ENCODE measurements at regions not wholly inside any gene's neighbourhood (a gene's known extent, or its start where the extent isn't known, plus 50 kb on each side); places are given as distances from the start of the nearest gene placed in this dataset.

- CTCF ChIA-PET = no interaction called here
- no peaks in the 10 kb centered on the region for H3K9me3 ChIP-seq (replicated peaks; ENCODE audit: control insufficient read depth, insufficient read depth, low read length)
These were observed 146.5 kb downstream of the GLI2 start for GRCh38 chr2:120881981-120882788.

More at GRCh38 chr2:120881981-120882788, 146.5 kb downstream of the GLI2 start:
- DNase-seq (ENCODE audit: low read depth, low spot score) (no peak), ATAC-seq (no peak), FAIRE-seq (no peak)
- Histone ChIP-seq H3K27ac (ENCODE audit: control insufficient read depth, insufficient read depth) (no peak overlapping the region), H3K9ac (ENCODE audit: control insufficient read depth, insufficient read depth, low read length) (no peak overlapping the region), H3K4me2 (ENCODE audit: control insufficient read depth, insufficient read depth) (no peak overlapping the region), H2AFZ (ENCODE audit: control insufficient read depth, low read depth, low read length) (no peak overlapping the region), H3K36me3 (ENCODE audit: control insufficient read depth in 2 of 2, insufficient read depth in 2 of 2, low read length in 1 of 2) (no peaks in the 10 kb centered on the region), H3K79me2 (ENCODE audit: control insufficient read depth, insufficient read depth, low read length) (no peaks in the 10 kb centered on the region), H3K4me3 (no peak overlapping the region), H4K20me1 (ENCODE audit: control insufficient read depth, insufficient read depth) (no peaks in the 10 kb centered on the region), H3K4me1 (ENCODE audit: control insufficient read depth, insufficient read depth, low read length) (no peaks in the 10 kb centered on the region), H3K27me3 (replicated peaks in 1 of 2; ENCODE audit: control insufficient read depth in 2 of 2, insufficient read depth in 2 of 2, low read length in 1 of 2) (peaks cover 0 to 3% of the 10 kb centered on the region in 2 experiments; a peak in 1 of 4 replicates)
- POLR2A ChIA-PET = no interaction called here
- 48% methylated on average over 20 of the region's 21 CpGs for WGBS (ENCODE audit: insufficient coverage, insufficient replicate concordance, low lambda C conversion rate, missing lambda C conversion rate)
- no peak for TF ChIP-seq NFXL1 (IDR thresholded peaks at IDR 0.05; ENCODE audit: borderline replicate concordance)
- TF ChIP-seq HSF1 (IDR thresholded peaks at IDR 0.05; ENCODE audit: low read depth, low read length) = no peak
- no peak for TF ChIP-seq NRF1 (conservative IDR thresholded peaks at IDR 0.05; ENCODE audit: low read depth, low read length)
- TF ChIP-seq ESRRA (IDR thresholded peaks at IDR 0.05; ENCODE audit: low read length) = no peak
- no peak for TF ChIP-seq RCOR1 (conservative IDR thresholded peaks at IDR 0.05; ENCODE audit: low read depth, low read length)
- TF ChIP-seq IKZF1 (conservative IDR thresholded peaks at IDR 0.05) = no peak
- no peak for TF ChIP-seq REST (IDR thresholded peaks at IDR 0.05; ENCODE audit: low read depth, low read length)
- TF ChIP-seq TCF12 (IDR thresholded peaks at IDR 0.05; ENCODE audit: low read depth, low read length) = no peak
- no peak for TF ChIP-seq CTCF (IDR thresholded peaks at IDR 0.05 in 2 of 3, conservative IDR thresholded peaks at IDR 0.05 in 1 of 3; ENCODE audit: control insufficient read depth in 2 of 3, extremely low read depth in 1 of 3, insufficient read depth in 1 of 3, low read depth in 3 of 3, low read length in 3 of 3)
- TF ChIP-seq PAX8 (IDR thresholded peaks at IDR 0.05) = no peak
- TF ChIP-seq KDM1A (IDR thresholded peaks at IDR 0.05; ENCODE audit: borderline replicate concordance) = no peak
- TF ChIP-seq EGR1 (IDR thresholded peaks at IDR 0.05; ENCODE audit: borderline replicate concordance in 1 of 2, low read depth in 2 of 2, low read length in 2 of 2) = no peak
- no peak for TF ChIP-seq SMAD5 (IDR thresholded peaks at IDR 0.05; ENCODE audit: low read depth)
- no peak for TF ChIP-seq SMARCA5 (IDR thresholded peaks at IDR 0.05)
- TF ChIP-seq PKNOX1 (IDR thresholded peaks at IDR 0.05) = no peak
- TF ChIP-seq BACH1 (IDR thresholded peaks at IDR 0.05; ENCODE audit: borderline replicate concordance) = no peak
- TF ChIP-seq NBN (IDR thresholded peaks at IDR 0.05) = no peak
- RAD21 ChIA-PET (ENCODE audit: unreplicated experiment) = no interaction called here
- intact Hi-C loops (cut with micrococcal nuclease; ENCODE audit: unreplicated experiment) (no loop called here), in situ Hi-C loops (cut with MboI) (no loop called here)
- SMC1A ChIA-PET (ENCODE audit: uncharacterized antibody, unreplicated experiment) = no interaction called here
- BruUV-seq (replicated peaks) = no TSS peak
